ENCODE measurements at regions not wholly inside any gene's neighbourhood (a gene's known extent, or its start where the extent isn't known, plus 50 kb on each side); places are given as distances from the start of the nearest gene placed in this dataset.

- no peak for DNase-seq
- WGBS, 3 donors, result 66 to 74% (median 67%) methylated on average over 3 of the region's 3 CpGs
- no peak overlapping the region for H3K4me3 ChIP-seq
- intact Hi-C loops (cut with DNase I), result no loop called here
- no peaks in the 10 kb centered on the region for H3K36me3 ChIP-seq
- no peak overlapping the region for H3K27ac ChIP-seq
- H3K27me3 ChIP-seq, result no peaks in the 10 kb centered on the region
- H3K4me1 ChIP-seq (ENCODE audit: insufficient read depth), result no peaks in the 10 kb centered on the region
- no peaks in the 10 kb centered on the region for H3K9me3 ChIP-seq
- TF ChIP-seq CTCF (IDR thresholded peaks at IDR 0.05) (no peak), EP300 (IDR thresholded peaks at IDR 0.05) (no peak)
These were observed 112.6 kb upstream of the KCNJ15 start for GRCh38 chr21:38144193-38144592.

- TF ChIP-seq POLR2A (IDR thresholded peaks at IDR 0.05), result no peak
- TF ChIP-seq CTCF (IDR thresholded peaks at IDR 0.05), result no peak
- no peak for TF ChIP-seq EP300 (IDR thresholded peaks at IDR 0.05)
- DNase-seq, result no peak
- Histone ChIP-seq H3K27me3 (no peaks in the 10 kb centered on the region), H3K4me3 (no peak overlapping the region), H3K4me1 (ENCODE audit: insufficient read depth) (no peaks in the 10 kb centered on the region), H3K27ac (no peak overlapping the region), H3K36me3 (no peaks in the 10 kb centered on the region), H3K9me3 (no peaks in the 10 kb centered on the region)
- intact Hi-C loops (cut with DNase I), result no loop called here
These were observed 111.7 kb upstream of the KCNJ15 start for GRCh38 chr21:38145104-38145503.

GRCh38 chr21:38147391-38147790 lies 109.4 kb upstream of the KCNJ15 start:
- H3K4me3 ChIP-seq, result no peak overlapping the region
- DNase-seq, result no peak
- no peaks in the 10 kb centered on the region for H3K36me3 ChIP-seq
- WGBS, 3 donors, result 60 to 78% (median 75%) methylated on average over 4 of the region's 4 CpGs
- TF ChIP-seq CTCF (IDR thresholded peaks at IDR 0.05) (no peak), POLR2A (IDR thresholded peaks at IDR 0.05) (no peak), EP300 (IDR thresholded peaks at IDR 0.05) (no peak)
- H3K9me3 ChIP-seq, result no peaks in the 10 kb centered on the region
- intact Hi-C loops (cut with DNase I), result no loop called here
- H3K27me3 ChIP-seq, result no peaks in the 10 kb centered on the region
- H3K4me1 ChIP-seq (ENCODE audit: insufficient read depth), result no peaks in the 10 kb centered on the region
- H3K27ac ChIP-seq, result no peak overlapping the region

GRCh38 chr21:38148046-38148445 lies 108.7 kb upstream of the KCNJ15 start:
- Histone ChIP-seq H3K27me3 (no peaks in the 10 kb centered on the region), H3K9me3 (no peaks in the 10 kb centered on the region), H3K27ac (no peak overlapping the region), H3K4me3 (no peak overlapping the region), H3K36me3 (no peaks in the 10 kb centered on the region), H3K4me1 (ENCODE audit: insufficient read depth) (no peaks in the 10 kb centered on the region)
- intact Hi-C loops (cut with DNase I), result no loop called here
- DNase-seq, result no peak
- 25 to 43% (median 33%) methylated on average over 1 of the region's 1 CpG for WGBS, 3 donors
- TF ChIP-seq POLR2A (IDR thresholded peaks at IDR 0.05), result no peak
- TF ChIP-seq EP300 (IDR thresholded peaks at IDR 0.05), result no peak
- no peak for TF ChIP-seq CTCF (IDR thresholded peaks at IDR 0.05)
